OCI-LY3 (cell line): ENCODE measurements at regions not wholly inside any gene's neighbourhood (a gene's known extent, or its start where the extent isn't known, plus 50 kb on each side); places are given as distances from the start of the nearest gene placed in this dataset.

ENCODE experiments used
- H2AFZ ChIP-seq: fragments of 200-600, 300-600 bp; shearing (Covaris generic); 2 replicates; pipeline ENCODE4 v1.6.0; 2014; ENCODE audit warnings: antibody characterized with exemption, low read depth, low read length
- H3K27ac ChIP-seq: fragments of 200-600, 300-600 bp; sonication (generic); 2 replicates; pipeline ENCODE4 v1.5.1; 2014; ENCODE audit warnings: mild to moderate bottlenecking, low read length, moderate library complexity, mixed read lengths
- H3K27me3 ChIP-seq: fragments of 200-600, 300-600 bp; sonication (generic); 2 replicates; pipeline ENCODE4 v1.6.1; 2014; ENCODE audit warnings: low read depth, low read length, mixed read lengths
- H3K36me3 ChIP-seq: fragments of 200-600, 300-600 bp; sonication (generic); replicated peaks from 2 replicates; pipeline ENCODE3; 2014; ENCODE audit warnings: low read depth, low read length, mixed read lengths
- H3K4me1 ChIP-seq: fragments of 300-600, 200-600 bp; sonication (generic); 2 replicates; pipeline ENCODE4 v1.6.1; 2014; ENCODE audit warnings: low read length, mixed read lengths
- H3K4me2 ChIP-seq: fragments of 200-600, 300-600 bp; sonication (generic); 2 replicates; pipeline ENCODE4 v1.6.1; 2014; ENCODE audit warnings: low read length, mixed read lengths
- H3K4me3 ChIP-seq: fragments of 300-600, 200-600 bp; sonication (generic); 2 replicates; pipeline ENCODE4 v1.5.1; 2014; ENCODE audit warnings: antibody characterized with exemption, mild to moderate bottlenecking, low read length, moderate library complexity
- H3K79me2 ChIP-seq: fragments of 300-600, 200-600 bp; shearing (Covaris generic); 2 replicates; pipeline ENCODE4 v1.6.1; 2014; ENCODE audit warnings: mild to moderate bottlenecking, low read length, mixed read lengths
- H3K9ac ChIP-seq: fragments of 300-600, 200-600 bp; shearing (Covaris generic); 2 replicates; pipeline ENCODE4 v1.6.0; 2014; ENCODE audit warnings: mild to moderate bottlenecking, low read length, moderate library complexity
- H3K9me3 ChIP-seq: fragments of 200-600, 300-600 bp; shearing (Covaris generic); 2 replicates; pipeline ENCODE4 v1.6.1; 2014; ENCODE audit warnings: low read length, mixed read lengths; ENCODE audit not compliant: insufficient read depth
- H4K20me1 ChIP-seq: fragments of 200-600, 300-600 bp; sonication (generic); 2 replicates; pipeline ENCODE4 v1.6.1; 2016; ENCODE audit warnings: low read length, mixed read lengths; ENCODE audit not compliant: insufficient read depth
- CTCF ChIP-seq: fragments of 200-600, 300-600 bp; sonication (generic); IDR thresholded peaks from 2 replicates; pipeline ENCODE4 v1.5.1; 2014; ENCODE audit warnings: antibody characterized with exemption, low read length, low read depth
- EZH2phosphoT487 ChIP-seq: fragments of 200-600 bp; shearing (Covaris generic); IDR thresholded peaks from 2 replicates; pipeline ENCODE4 v1.6.1; 2018; ENCODE audit warnings: antibody characterized with exemption, mixed run types, low read depth

- H3K9ac ChIP-seq, result no peak overlapping the region
- H3K27me3 ChIP-seq, result peaks cover 6% of the 10 kb centered on the region; the same call in 1 of the 2 replicates
- TF ChIP-seq CTCF, result no peak
- TF ChIP-seq EZH2phosphoT487, result no peak
- H2AFZ ChIP-seq, result no peak overlapping the region
- no peaks in the 10 kb centered on the region for H4K20me1 ChIP-seq
- no peak overlapping the region for H3K4me3 ChIP-seq
- H3K27ac ChIP-seq, result no peak overlapping the region
- no peaks in the 10 kb centered on the region for H3K79me2 ChIP-seq
- no peaks in the 10 kb centered on the region for H3K36me3 ChIP-seq
- H3K4me1 ChIP-seq, result peaks cover 33% of the 10 kb centered on the region
- H3K4me2 ChIP-seq, result no peak overlapping the region
- H3K9me3 ChIP-seq, result peaks cover 5% of the 10 kb centered on the region; the same call in 1 of the 2 replicates
These were observed 136.6 kb downstream of the SLC30A10 start for GRCh38 chr1:219791766-219792165.

GRCh38 chr1:219790834-219791615 is 137.3 kb downstream of the SLC30A10 start:
- no peak overlapping the region for H3K4me3 ChIP-seq
- no peak overlapping the region for H3K4me2 ChIP-seq
- no peak overlapping the region for H3K27ac ChIP-seq
- no peaks in the 10 kb centered on the region for H3K79me2 ChIP-seq
- TF ChIP-seq EZH2phosphoT487, result no peak
- TF ChIP-seq CTCF, result no peak
- no peak overlapping the region for H3K9ac ChIP-seq
- no peaks in the 10 kb centered on the region for H3K36me3 ChIP-seq
- peaks cover 5% of the 10 kb centered on the region; the same call in 1 of the 2 replicates for H3K9me3 ChIP-seq
- H3K27me3 ChIP-seq, result peaks cover 6% of the 10 kb centered on the region; the same call in 1 of the 2 replicates
- no peaks in the 10 kb centered on the region for H4K20me1 ChIP-seq
- no peak overlapping the region for H2AFZ ChIP-seq
- peaks cover 32% of the 10 kb centered on the region for H3K4me1 ChIP-seq

- TF ChIP-seq EZH2phosphoT487 (no peak), CTCF (no peak)
- no peaks in the 10 kb centered on the region for H4K20me1 ChIP-seq
- no peaks in the 10 kb centered on the region for H3K36me3 ChIP-seq
- H3K9ac ChIP-seq, result no peak overlapping the region
- H3K4me2 ChIP-seq, result no peak overlapping the region
- peaks cover 5% of the 10 kb centered on the region; the same call in 1 of the 2 replicates for H3K9me3 ChIP-seq
- H3K4me1 ChIP-seq, result peaks cover 18% of the 10 kb centered on the region
- no peak overlapping the region for H3K27ac ChIP-seq
- peaks cover 6% of the 10 kb centered on the region; the same call in 1 of the 2 replicates for H3K27me3 ChIP-seq
- H3K4me3 ChIP-seq, result no peak overlapping the region
- no peaks in the 10 kb centered on the region for H3K79me2 ChIP-seq
- no peak overlapping the region for H2AFZ ChIP-seq
These were observed 139.7 kb downstream of the SLC30A10 start for GRCh38 chr1:219788700-219789099.

- TF ChIP-seq EZH2phosphoT487 (no peak), CTCF (no peak)
- no peak overlapping the region for H2AFZ ChIP-seq
- H3K4me1 ChIP-seq, result peaks cover 18% of the 10 kb centered on the region
- peaks cover 5% of the 10 kb centered on the region; the same call in 1 of the 2 replicates for H3K9me3 ChIP-seq
- H3K36me3 ChIP-seq, result no peaks in the 10 kb centered on the region
- H3K79me2 ChIP-seq, result no peaks in the 10 kb centered on the region
- H3K27ac ChIP-seq, result no peak overlapping the region
- H4K20me1 ChIP-seq, result no peaks in the 10 kb centered on the region
- no peak overlapping the region for H3K4me2 ChIP-seq
- no peak overlapping the region for H3K4me3 ChIP-seq
- H3K9ac ChIP-seq, result no peak overlapping the region
- H3K27me3 ChIP-seq, result peaks cover 6% of the 10 kb centered on the region; the same call in 1 of the 2 replicates
These were observed 140.3 kb downstream of the SLC30A10 start for GRCh38 chr1:219788091-219788490.
